WTC11 (cell line): ENCODE measurements at regions not wholly inside any gene's neighbourhood (a gene's known extent, or its start where the extent isn't known, plus 50 kb on each side); places are given as distances from the start of the nearest gene placed in this dataset.
"Not testable (repeated sequence)": the region's sequence is repeated elsewhere in the genome, so short reads cannot be mapped to it uniquely, and the experiment has no call there.

Experiments used
- ATAC-seq: fragments of 200-7000 bp; cut with Tn5 transposase; 2 replicates; pipeline ENCODE4 v1.10.0; 2021; ENCODE audit warnings: mild to moderate bottlenecking, moderate library complexity
- CTCF ChIA-PET: fragments of 300-600 bp; sonication (Branson Sonifier 250); formaldehyde crosslinking; loops from one replicate; lab custom pipeline; 2021; ENCODE audit warnings: antibody characterized with exemption; lab: Charles Lee
- POLR2A ChIA-PET: fragments of 350-600 bp; sonication (Branson Sonifier 250); formaldehyde crosslinking; loops from one replicate; lab custom pipeline; 2021; ENCODE audit warnings: antibody characterized with exemption; lab: Charles Lee
- DNase-seq: peaks from one replicate; pipeline ENCODE4 v3.0.0; 2021; ENCODE audit warnings: low spot score
- H3K27ac Mint-ChIP-seq: 2 replicates; pipeline ENCODE4 v1.8.0; 2021; ENCODE audit warnings: mixed read lengths
- H3K27me3 Mint-ChIP-seq: 2 replicates; pipeline ENCODE4 v1.8.0; 2021; ENCODE audit warnings: low read depth, mild to moderate bottlenecking, moderate library complexity, mixed read lengths
- H3K36me3 Mint-ChIP-seq: 2 replicates; pipeline ENCODE4 v1.8.0; 2021; ENCODE audit warnings: mixed read lengths
- H3K4me1 Mint-ChIP-seq: 2 replicates; pipeline ENCODE4 v1.8.0; 2022; ENCODE audit warnings: mixed read lengths
- H3K4me3 Mint-ChIP-seq: 2 replicates; pipeline ENCODE4 v1.8.0; 2021; ENCODE audit warnings: mild to moderate bottlenecking, moderate library complexity, mixed read lengths
- H3K9me3 Mint-ChIP-seq: 2 replicates; pipeline ENCODE4 v1.8.0; 2021; ENCODE audit warnings: mixed read lengths
- ATF1 ChIP-seq: sonication (generic); formaldehyde crosslinking; IDR thresholded peaks from 2 replicates; pipeline ENCODE4 v1.8.1; 2023; ENCODE audit warnings: mild to moderate bottlenecking, moderate library complexity, missing genetic modification reagents
- CBFB ChIP-seq: sonication (generic); formaldehyde crosslinking; IDR thresholded peaks from 2 replicates; pipeline ENCODE4 v1.8.1; 2022; ENCODE audit warnings: mild to moderate bottlenecking, low read depth, missing genetic modification reagents
- EMX1 ChIP-seq: fragments of 250-450 bp; sonication (Bioruptor Pico); IDR thresholded peaks from 2 replicates; pipeline ENCODE4 v1.8.0; 2021; ENCODE audit warnings: mild to moderate bottlenecking
- FOXJ3 ChIP-seq: sonication (generic); formaldehyde crosslinking; IDR thresholded peaks from 2 replicates; pipeline ENCODE4 v1.9.0; 2021; ENCODE audit warnings: missing genetic modification reagents, mild to moderate bottlenecking, borderline replicate concordance
- FOXP4 ChIP-seq: sonication (generic); formaldehyde crosslinking; IDR thresholded peaks from 2 replicates; pipeline ENCODE4 v1.8.0; 2022; ENCODE audit warnings: mild to moderate bottlenecking, missing genetic modification reagents
- HMGA2 ChIP-seq: fragments of 250-450 bp; sonication (Bioruptor Pico); IDR thresholded peaks from 2 replicates; pipeline ENCODE4 v1.4.0; 2021; ENCODE audit warnings: mild to moderate bottlenecking, moderate library complexity
- IRF2 ChIP-seq: sonication (generic); formaldehyde crosslinking; IDR thresholded peaks from 2 replicates; pipeline ENCODE4 v1.8.0; 2022; ENCODE audit warnings: low read depth, missing genetic modification reagents, borderline replicate concordance
- MXD4 ChIP-seq: fragments of 250-450 bp; sonication (Bioruptor Pico); IDR thresholded peaks from 2 replicates; pipeline ENCODE4 v1.8.0; 2021; ENCODE audit warnings: mild to moderate bottlenecking, moderate library complexity, borderline replicate concordance
- NFYB ChIP-seq: sonication (generic); formaldehyde crosslinking; conservative IDR thresholded peaks from 2 replicates; pipeline ENCODE4 v1.8.0; 2022; ENCODE audit warnings: low read depth, missing genetic modification reagents
- RELA ChIP-seq: sonication (generic); formaldehyde crosslinking; IDR thresholded peaks from 2 replicates; pipeline ENCODE4 v1.8.1; 2022; ENCODE audit warnings: missing genetic modification reagents, mild to moderate bottlenecking, borderline replicate concordance
- TP53 ChIP-seq: sonication (generic); formaldehyde crosslinking; IDR thresholded peaks from 2 replicates; pipeline ENCODE4 v1.8.1; 2023; ENCODE audit warnings: mild to moderate bottlenecking, missing genetic modification reagents
- ZBTB21 ChIP-seq: sonication (generic); formaldehyde crosslinking; IDR thresholded peaks from 2 replicates; pipeline ENCODE4 v1.8.1; 2023; ENCODE audit warnings: mild to moderate bottlenecking, missing genetic modification reagents, borderline replicate concordance
- ZNF219 ChIP-seq: sonication (generic); formaldehyde crosslinking; IDR thresholded peaks from 2 replicates; pipeline ENCODE4 v1.8.0; 2023; ENCODE audit warnings: missing genetic modification reagents, mild to moderate bottlenecking, borderline replicate concordance
- ZNF423 ChIP-seq: fragments of 250-450 bp; sonication (Bioruptor Pico); IDR thresholded peaks from 2 replicates; pipeline ENCODE4 v2.1.2; 2022; ENCODE audit warnings: mild to moderate bottlenecking, moderate library complexity
- TF ChIP-seq, protein P1 (sequence below): sonication (generic); formaldehyde crosslinking; IDR thresholded peaks from 2 replicates; pipeline ENCODE4 v1.8.0; 2022; ENCODE audit warnings: missing genetic modification reagents
- TF ChIP-seq, protein P2 (sequence below): sonication (generic); formaldehyde crosslinking; IDR thresholded peaks from 2 replicates; pipeline ENCODE4 v1.8.1; 2022; ENCODE audit warnings: mild to moderate bottlenecking, missing genetic modification reagents, moderate library complexity, borderline replicate concordance
- TF ChIP-seq, protein P3 (sequence below): fragments of 250-450 bp; sonication (Bioruptor Pico); IDR thresholded peaks from 2 replicates; pipeline ENCODE4 v1.9.0; 2021; ENCODE audit warnings: mild to moderate bottlenecking, borderline replicate concordance

- CTCF ChIA-PET: no interaction called here
- TF ChIP-seq TP53 (CRISPR knock-in tag): no peak
- no peak for TF ChIP-seq MXD4 (CRISPR knock-in tag)
- TF ChIP-seq CBFB (CRISPR knock-in tag): no peak
- TF ChIP-seq NFYB (CRISPR knock-in tag): no peak
- TF ChIP-seq FOXJ3 (CRISPR knock-in tag): no peak
- POLR2A ChIA-PET: no interaction called here
- Mint-ChIP-seq H3K27ac (no peak overlapping the region), H3K4me1 (peaks cover 21% of the 10 kb centered on the region), H3K36me3 (no peaks in the 10 kb centered on the region), H3K27me3 (no peaks in the 10 kb centered on the region), H3K9me3 (no peaks in the 10 kb centered on the region), H3K4me3 (no peak overlapping the region)
- DNase-seq (no peak), ATAC-seq (peak; percentile 38)
These were observed 1465.5 kb downstream of the SUCLG1 start for GRCh38 chr2:82993609-82994008.

DNA sequence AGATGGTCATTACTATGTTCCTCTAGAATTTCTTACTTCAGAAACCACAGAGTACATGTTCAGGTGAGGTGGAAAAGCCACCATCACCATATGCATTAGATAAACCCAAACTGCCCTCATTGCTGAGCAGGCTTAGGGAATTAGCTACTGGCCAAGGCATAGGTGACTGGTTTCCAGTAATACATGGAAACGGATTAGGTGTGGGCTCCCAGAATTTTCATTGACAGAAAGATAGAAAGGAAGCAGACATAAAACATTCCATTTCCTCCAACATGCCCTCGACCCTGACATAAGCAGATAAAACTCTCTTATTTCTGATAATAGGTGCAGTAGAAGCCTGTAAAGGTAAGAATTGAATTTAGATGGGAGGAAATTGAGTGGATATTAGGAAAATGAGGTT, 1466.1 kb downstream of the SUCLG1 start:
- Mint-ChIP-seq H3K4me3 (no peak overlapping the region), H3K36me3 (no peaks in the 10 kb centered on the region), H3K27me3 (no peaks in the 10 kb centered on the region), H3K4me1 (peaks cover 21% of the 10 kb centered on the region), H3K27ac (no peak overlapping the region; the same call in 1 of the 2 replicates)
- POLR2A ChIA-PET: no interaction called here
- TF ChIP-seq EMX1: no peak
- TF ChIP-seq, protein P1, sequence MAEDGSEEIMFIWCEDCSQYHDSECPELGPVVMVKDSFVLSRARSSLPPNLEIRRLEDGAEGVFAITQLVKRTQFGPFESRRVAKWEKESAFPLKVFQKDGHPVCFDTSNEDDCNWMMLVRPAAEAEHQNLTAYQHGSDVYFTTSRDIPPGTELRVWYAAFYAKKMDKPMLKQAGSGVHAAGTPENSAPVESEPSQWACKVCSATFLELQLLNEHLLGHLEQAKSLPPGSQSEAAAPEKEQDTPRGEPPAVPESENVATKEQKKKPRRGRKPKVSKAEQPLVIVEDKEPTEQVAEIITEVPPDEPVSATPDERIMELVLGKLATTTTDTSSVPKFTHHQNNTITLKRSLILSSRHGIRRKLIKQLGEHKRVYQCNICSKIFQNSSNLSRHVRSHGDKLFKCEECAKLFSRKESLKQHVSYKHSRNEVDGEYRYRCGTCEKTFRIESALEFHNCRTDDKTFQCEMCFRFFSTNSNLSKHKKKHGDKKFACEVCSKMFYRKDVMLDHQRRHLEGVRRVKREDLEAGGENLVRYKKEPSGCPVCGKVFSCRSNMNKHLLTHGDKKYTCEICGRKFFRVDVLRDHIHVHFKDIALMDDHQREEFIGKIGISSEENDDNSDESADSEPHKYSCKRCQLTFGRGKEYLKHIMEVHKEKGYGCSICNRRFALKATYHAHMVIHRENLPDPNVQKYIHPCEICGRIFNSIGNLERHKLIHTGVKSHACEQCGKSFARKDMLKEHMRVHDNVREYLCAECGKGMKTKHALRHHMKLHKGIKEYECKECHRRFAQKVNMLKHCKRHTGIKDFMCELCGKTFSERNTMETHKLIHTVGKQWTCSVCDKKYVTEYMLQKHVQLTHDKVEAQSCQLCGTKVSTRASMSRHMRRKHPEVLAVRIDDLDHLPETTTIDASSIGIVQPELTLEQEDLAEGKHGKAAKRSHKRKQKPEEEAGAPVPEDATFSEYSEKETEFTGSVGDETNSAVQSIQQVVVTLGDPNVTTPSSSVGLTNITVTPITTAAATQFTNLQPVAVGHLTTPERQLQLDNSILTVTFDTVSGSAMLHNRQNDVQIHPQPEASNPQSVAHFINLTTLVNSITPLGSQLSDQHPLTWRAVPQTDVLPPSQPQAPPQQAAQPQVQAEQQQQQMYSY (CRISPR knock-in tag): peak; percentile 77
- TF ChIP-seq, all 79 proteins: peak for 1
- DNase-seq (no peak), ATAC-seq (no peak)
- H3K9me3 Mint-ChIP-seq: no peaks in the 10 kb centered on the region
- CTCF ChIA-PET: no interaction called here

- H3K36me3 Mint-ChIP-seq, H3K4me3 Mint-ChIP-seq, H3K27ac Mint-ChIP-seq, ATAC-seq, DNase-seq, H3K27me3 Mint-ChIP-seq: not testable (repeated sequence)
- ChIA-PET POLR2A (interaction anchor here (0.7 kb wide), 2 partner anchors 984 to 1441 kb away, joined by 4 to 5 read pairs; no protein-coding TSS in a partner anchor), CTCF (interaction anchor here (0.7 kb wide), 1 partner anchor 912 kb away, joined by 3 read pairs; no protein-coding TSS in a partner anchor)
- Mint-ChIP-seq H3K4me1 (peaks cover 11% of the 10 kb centered on the region), H3K9me3 (peaks cover 18% of the 10 kb centered on the region)
These were observed 1471.4 kb downstream of the SUCLG1 start for GRCh38 chr2:82987706-82988105.

- POLR2A ChIA-PET: no interaction called here
- TF ChIP-seq ZBTB21 (CRISPR knock-in tag): no peak
- no peak for TF ChIP-seq ATF1 (CRISPR knock-in tag)
- TF ChIP-seq, protein P2, sequence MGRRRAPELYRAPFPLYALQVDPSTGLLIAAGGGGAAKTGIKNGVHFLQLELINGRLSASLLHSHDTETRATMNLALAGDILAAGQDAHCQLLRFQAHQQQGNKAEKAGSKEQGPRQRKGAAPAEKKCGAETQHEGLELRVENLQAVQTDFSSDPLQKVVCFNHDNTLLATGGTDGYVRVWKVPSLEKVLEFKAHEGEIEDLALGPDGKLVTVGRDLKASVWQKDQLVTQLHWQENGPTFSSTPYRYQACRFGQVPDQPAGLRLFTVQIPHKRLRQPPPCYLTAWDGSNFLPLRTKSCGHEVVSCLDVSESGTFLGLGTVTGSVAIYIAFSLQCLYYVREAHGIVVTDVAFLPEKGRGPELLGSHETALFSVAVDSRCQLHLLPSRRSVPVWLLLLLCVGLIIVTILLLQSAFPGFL: no peak
- TF ChIP-seq HMGA2 (CRISPR knock-in tag): no peak
- TF ChIP-seq RELA (CRISPR knock-in tag): no peak
- TF ChIP-seq CBFB (CRISPR knock-in tag): no peak
- TF ChIP-seq, protein P3, sequence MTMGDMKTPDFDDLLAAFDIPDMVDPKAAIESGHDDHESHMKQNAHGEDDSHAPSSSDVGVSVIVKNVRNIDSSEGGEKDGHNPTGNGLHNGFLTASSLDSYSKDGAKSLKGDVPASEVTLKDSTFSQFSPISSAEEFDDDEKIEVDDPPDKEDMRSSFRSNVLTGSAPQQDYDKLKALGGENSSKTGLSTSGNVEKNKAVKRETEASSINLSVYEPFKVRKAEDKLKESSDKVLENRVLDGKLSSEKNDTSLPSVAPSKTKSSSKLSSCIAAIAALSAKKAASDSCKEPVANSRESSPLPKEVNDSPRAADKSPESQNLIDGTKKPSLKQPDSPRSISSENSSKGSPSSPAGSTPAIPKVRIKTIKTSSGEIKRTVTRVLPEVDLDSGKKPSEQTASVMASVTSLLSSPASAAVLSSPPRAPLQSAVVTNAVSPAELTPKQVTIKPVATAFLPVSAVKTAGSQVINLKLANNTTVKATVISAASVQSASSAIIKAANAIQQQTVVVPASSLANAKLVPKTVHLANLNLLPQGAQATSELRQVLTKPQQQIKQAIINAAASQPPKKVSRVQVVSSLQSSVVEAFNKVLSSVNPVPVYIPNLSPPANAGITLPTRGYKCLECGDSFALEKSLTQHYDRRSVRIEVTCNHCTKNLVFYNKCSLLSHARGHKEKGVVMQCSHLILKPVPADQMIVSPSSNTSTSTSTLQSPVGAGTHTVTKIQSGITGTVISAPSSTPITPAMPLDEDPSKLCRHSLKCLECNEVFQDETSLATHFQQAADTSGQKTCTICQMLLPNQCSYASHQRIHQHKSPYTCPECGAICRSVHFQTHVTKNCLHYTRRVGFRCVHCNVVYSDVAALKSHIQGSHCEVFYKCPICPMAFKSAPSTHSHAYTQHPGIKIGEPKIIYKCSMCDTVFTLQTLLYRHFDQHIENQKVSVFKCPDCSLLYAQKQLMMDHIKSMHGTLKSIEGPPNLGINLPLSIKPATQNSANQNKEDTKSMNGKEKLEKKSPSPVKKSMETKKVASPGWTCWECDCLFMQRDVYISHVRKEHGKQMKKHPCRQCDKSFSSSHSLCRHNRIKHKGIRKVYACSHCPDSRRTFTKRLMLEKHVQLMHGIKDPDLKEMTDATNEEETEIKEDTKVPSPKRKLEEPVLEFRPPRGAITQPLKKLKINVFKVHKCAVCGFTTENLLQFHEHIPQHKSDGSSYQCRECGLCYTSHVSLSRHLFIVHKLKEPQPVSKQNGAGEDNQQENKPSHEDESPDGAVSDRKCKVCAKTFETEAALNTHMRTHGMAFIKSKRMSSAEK: no peak
- TF ChIP-seq ZNF219: no peak
- no peak for TF ChIP-seq IRF2
- no peak for TF ChIP-seq ZNF423
- TF ChIP-seq FOXJ3 (CRISPR knock-in tag): no peak
- no peak for TF ChIP-seq FOXP4 (CRISPR knock-in tag)
These were observed 1472.2 kb downstream of the SUCLG1 start for GRCh38 chr2:82986899-82987298.

More at GRCh38 chr2:82986899-82987298, 1472.2 kb downstream of the SUCLG1 start:
- Mint-ChIP-seq H3K4me3 (no peak overlapping the region), H3K36me3 (peaks cover 12% of the 10 kb centered on the region), H3K4me1 (peaks cover 11% of the 10 kb centered on the region; the same call in 1 of the 2 replicates), H3K9me3 (peaks cover 22% of the 10 kb centered on the region), H3K27me3 (no peaks in the 10 kb centered on the region), H3K27ac (no peak overlapping the region)
- CTCF ChIA-PET: no interaction called here
- ATAC-seq (no peak), DNase-seq (no peak)
